Upper lobe of left lung (tissue), 4 donors: ENCODE measurements at regions not wholly inside any gene's neighbourhood (a gene's known extent, or its start where the extent isn't known, plus 50 kb on each side); places are given as distances from the start of the nearest gene placed in this dataset.
A peak's percentile ranks its signal among the peaks of the same experiment; 100 is the strongest.

Source experiments
- CTCF ChIP-seq, 6 experiments: fragments of 450-650 bp in 4 of 6; fragments of 200-600 bp in 2 of 6; sonication (generic) in 2 of 6; IDR thresholded peaks; one replicate each; pipeline ENCODE4 v1.5.1; 2016 to 2019; ENCODE audit warnings: antibody characterized with exemption in 6 of 6
- EP300 ChIP-seq, 4 donors: sonication (generic); formaldehyde crosslinking; IDR thresholded peaks; one replicate each; pipeline ENCODE4 v1.5.1; 2017; ENCODE audit warnings: antibody characterized with exemption in 4 of 4, control low read depth in 2 of 4
- POLR2A ChIP-seq, 4 donors: fragments of 450-650 bp; IDR thresholded peaks; one replicate each; pipeline ENCODE4 v1.5.1; 2016 to 2017; ENCODE audit warnings: antibody characterized with exemption in 4 of 4, mild to moderate bottlenecking in 2 of 4
- POLR2AphosphoS5 ChIP-seq, 2 donors: sonication (generic); formaldehyde crosslinking; IDR thresholded peaks; one replicate each; pipeline ENCODE4 v1.5.1; 2017; ENCODE audit warnings: antibody characterized with exemption in 2 of 2

DNA sequence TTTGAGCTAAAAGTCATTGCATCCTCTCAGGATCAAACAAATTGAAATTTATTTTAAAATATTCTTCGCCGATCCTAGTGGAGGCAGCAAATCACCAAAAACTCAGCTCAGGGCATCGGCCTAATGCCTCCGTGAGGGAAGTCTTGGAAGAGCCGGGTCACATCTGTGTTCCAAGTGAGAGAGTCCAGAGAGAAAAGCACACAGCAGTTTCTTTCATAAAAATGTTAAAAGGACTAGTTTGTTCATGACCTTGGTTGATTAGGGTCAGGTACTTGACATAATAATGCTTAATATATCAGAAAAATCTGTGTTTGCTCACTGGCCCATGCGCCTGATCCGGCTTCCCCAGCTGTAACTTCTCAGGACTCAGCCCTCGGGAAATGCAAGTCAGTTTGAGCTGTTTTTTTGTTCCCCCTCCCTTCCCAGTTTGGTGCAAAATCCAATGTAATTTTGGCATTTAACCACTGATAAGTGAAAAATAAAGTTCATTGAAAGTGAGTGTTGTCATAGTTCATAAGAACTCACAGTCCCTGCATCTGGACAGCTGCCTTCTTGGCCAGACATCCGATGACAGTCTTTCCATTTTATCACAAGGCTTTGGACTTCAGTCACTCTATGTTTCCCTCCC lies 161.7 kb downstream of the CAND1 start:
- TF ChIP-seq CTCF (IDR thresholded peaks at IDR 0.05), result no peak
- TF ChIP-seq POLR2A (IDR thresholded peaks at IDR 0.05), result no peak
- peak in 1 of 4 donors; percentile 22 for TF ChIP-seq EP300 (IDR thresholded peaks at IDR 0.05)
- TF ChIP-seq POLR2AphosphoS5 (IDR thresholded peaks at IDR 0.05), result peak; percentile 54 to 68
